ENCODE measurements at regions not wholly inside any gene's neighbourhood (a gene's known extent, or its start where the extent isn't known, plus 50 kb on each side); places are given as distances from the start of the nearest gene placed in this dataset.

- no peak overlapping the region for H3K27ac ChIP-seq
- no peaks in the 10 kb centered on the region for H3K9me3 ChIP-seq
- no peaks in the 10 kb centered on the region for H3K36me3 ChIP-seq
- H3K27me3 ChIP-seq: no peaks in the 10 kb centered on the region
- H3K4me3 ChIP-seq: no peak overlapping the region
- TF ChIP-seq POLR2AphosphoS5 (IDR thresholded peaks at IDR 0.05) (no peak), CTCF (IDR thresholded peaks at IDR 0.05) (no peak), POLR2A (IDR thresholded peaks at IDR 0.05) (no peak), EP300 (IDR thresholded peaks at IDR 0.05) (no peak)
- 85 to 100% methylated on average over 3 to 5 of the region's 5 CpGs for WGBS, 2 donors (ENCODE audit: low coverage in 1 of 2)
- no peak for ATAC-seq
- H3K4me1 ChIP-seq: peaks cover 0 to 8% (median 0%) of the 10 kb centered on the region in 3 donors
These were observed 147.8 kb downstream of the KCNE4 start for GRCh38 chr2:223199531-223200515.

GRCh38 chr2:223203971-223204929 is 152.3 kb downstream of the KCNE4 start:
- peaks cover 0 to 8% (median 0%) of the 10 kb centered on the region in 3 donors for H3K4me1 ChIP-seq

GRCh38 chr2:223210489-223210888 is 158.5 kb downstream of the KCNE4 start:
- Histone ChIP-seq H3K27me3 (no peaks in the 10 kb centered on the region), H3K4me3 (no peak overlapping the region), H3K36me3 (no peaks in the 10 kb centered on the region), H3K9me3 (peaks cover 0 to 25% (median 0%) of the 10 kb centered on the region in 3 donors), H3K27ac (no peak overlapping the region), H3K4me1 (peaks cover 0 to 12% (median 0%) of the 10 kb centered on the region in 3 donors)
- WGBS, 2 donors (ENCODE audit: low coverage in 1 of 2): 100% methylated on average over 2 of the region's 2 CpGs
- no peak for TF ChIP-seq POLR2AphosphoS5 (IDR thresholded peaks at IDR 0.05)
- TF ChIP-seq POLR2A (IDR thresholded peaks at IDR 0.05): no peak
- no peak for TF ChIP-seq CTCF (IDR thresholded peaks at IDR 0.05)
- TF ChIP-seq EP300 (IDR thresholded peaks at IDR 0.05): no peak
- no peak for ATAC-seq

More at GRCh38 chr2:223203971-223204929, 152.3 kb downstream of the KCNE4 start:
- no peak overlapping the region for H3K4me3 ChIP-seq
- WGBS, 2 donors (ENCODE audit: low coverage in 1 of 2): 60 to 61% methylated on average over 3 to 4 of the region's 4 CpGs
- no peaks in the 10 kb centered on the region for H3K27me3 ChIP-seq
- no peak for ATAC-seq
- peaks cover 0 to 8% (median 0%) of the 10 kb centered on the region in 3 donors for H3K9me3 ChIP-seq
- no peaks in the 10 kb centered on the region for H3K36me3 ChIP-seq
- no peak for TF ChIP-seq POLR2AphosphoS5 (IDR thresholded peaks at IDR 0.05)
- TF ChIP-seq POLR2A (IDR thresholded peaks at IDR 0.05): no peak
- TF ChIP-seq EP300 (IDR thresholded peaks at IDR 0.05): no peak
- no peak for TF ChIP-seq CTCF (IDR thresholded peaks at IDR 0.05)
- no peak overlapping the region for H3K27ac ChIP-seq

GRCh38 chr2:223214394-223215253 is 162.6 kb downstream of the KCNE4 start:
- Histone ChIP-seq H3K4me1 (peaks cover 0 to 15% (median 0%) of the 10 kb centered on the region in 3 donors), H3K27ac (peak overlapping the region in 3 of 4 donors; percentile 24 to 53 (median 47)), H3K27me3 (no peaks in the 10 kb centered on the region), H3K36me3 (no peaks in the 10 kb centered on the region), H3K9me3 (peaks cover 0 to 16% (median 0%) of the 10 kb centered on the region in 3 donors), H3K4me3 (no peak overlapping the region)
- no peak for TF ChIP-seq CTCF (IDR thresholded peaks at IDR 0.05)
- TF ChIP-seq POLR2A (IDR thresholded peaks at IDR 0.05): no peak
- no peak for TF ChIP-seq POLR2AphosphoS5 (IDR thresholded peaks at IDR 0.05)
- no peak for TF ChIP-seq EP300 (IDR thresholded peaks at IDR 0.05)
- ATAC-seq: no peak
- 45 to 59% methylated on average over 5 of the region's 5 CpGs for WGBS, 2 donors (ENCODE audit: low coverage in 1 of 2)
